ENCODE measurements at regions not wholly inside any gene's neighbourhood (a gene's known extent, or its start where the extent isn't known, plus 50 kb on each side); places are given as distances from the start of the nearest gene placed in this dataset.

- TF ChIP-seq CTCF (IDR thresholded peaks at IDR 0.05; ENCODE audit: low read depth, low read length), result no peak
- no peak for DNase-seq
- no peaks in the 10 kb centered on the region for H3K9me3 ChIP-seq
- H3K36me3 ChIP-seq, result no peaks in the 10 kb centered on the region
- H3K4me3 ChIP-seq (ENCODE audit: low read depth, low read length), result no peak overlapping the region
- H3K27me3 ChIP-seq, result no peaks in the 10 kb centered on the region
- H3K4me1 ChIP-seq, result no peaks in the 10 kb centered on the region
These were observed 212.4 kb upstream of the C11orf87 start for GRCh38 chr11:109209572-109209971.

- Histone ChIP-seq H3K36me3 (no peaks in the 10 kb centered on the region), H3K4me3 (ENCODE audit: low read depth, low read length) (no peak overlapping the region), H3K9me3 (no peaks in the 10 kb centered on the region), H3K4me1 (no peaks in the 10 kb centered on the region), H3K27me3 (no peaks in the 10 kb centered on the region)
- no peak for TF ChIP-seq CTCF (IDR thresholded peaks at IDR 0.05; ENCODE audit: low read depth, low read length)
- no peak for DNase-seq
These were observed 200.8 kb upstream of the C11orf87 start for GRCh38 chr11:109221190-109221589.

- no peak for DNase-seq
- no peaks in the 10 kb centered on the region for H3K4me1 ChIP-seq
- no peaks in the 10 kb centered on the region for H3K9me3 ChIP-seq
- no peaks in the 10 kb centered on the region for H3K27me3 ChIP-seq
- TF ChIP-seq CTCF (IDR thresholded peaks at IDR 0.05; ENCODE audit: low read depth, low read length), result no peak
- no peaks in the 10 kb centered on the region for H3K36me3 ChIP-seq
- H3K4me3 ChIP-seq (ENCODE audit: low read depth, low read length), result no peak overlapping the region
These were observed 199.2 kb upstream of the C11orf87 start for GRCh38 chr11:109222761-109223160.

GRCh38 chr11:109223451-109223850, 198.5 kb upstream of the C11orf87 start:
- no peak overlapping the region for H3K4me3 ChIP-seq (ENCODE audit: low read depth, low read length)
- TF ChIP-seq CTCF (IDR thresholded peaks at IDR 0.05; ENCODE audit: low read depth, low read length), result no peak

GRCh38 chr11:109229682-109230081, 192.3 kb upstream of the C11orf87 start:
- H3K27me3 ChIP-seq, result no peaks in the 10 kb centered on the region
- no peaks in the 10 kb centered on the region for H3K4me1 ChIP-seq
- no peaks in the 10 kb centered on the region for H3K9me3 ChIP-seq
- TF ChIP-seq CTCF (IDR thresholded peaks at IDR 0.05; ENCODE audit: low read depth, low read length), result no peak
- no peak overlapping the region for H3K4me3 ChIP-seq (ENCODE audit: low read depth, low read length)
- no peaks in the 10 kb centered on the region for H3K36me3 ChIP-seq
- DNase-seq, result no peak

More at GRCh38 chr11:109223451-109223850, 198.5 kb upstream of the C11orf87 start:
- no peaks in the 10 kb centered on the region for H3K4me1 ChIP-seq
- H3K36me3 ChIP-seq, result no peaks in the 10 kb centered on the region
- H3K27me3 ChIP-seq, result no peaks in the 10 kb centered on the region
- no peaks in the 10 kb centered on the region for H3K9me3 ChIP-seq
- no peak for DNase-seq

DNA sequence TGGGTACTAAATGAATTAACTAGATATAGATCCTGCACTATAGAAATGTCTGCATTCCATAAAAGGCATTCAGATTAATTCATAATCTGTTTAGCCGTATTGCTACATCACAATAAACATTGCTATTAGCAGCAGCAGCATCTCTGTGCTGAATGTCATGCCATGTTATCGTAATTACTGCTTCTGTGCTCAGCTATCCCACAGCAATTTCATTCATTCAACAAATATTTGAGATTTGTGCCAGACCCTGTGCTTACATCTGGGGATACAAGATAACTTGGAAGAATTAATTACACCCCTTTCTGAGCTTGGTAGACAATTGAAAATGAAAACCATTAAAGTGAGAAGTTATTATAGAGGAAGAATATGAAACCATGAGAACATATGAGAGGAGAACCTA, 185.8 kb upstream of the C11orf87 start:
- no peaks in the 10 kb centered on the region for H3K27me3 ChIP-seq
- H3K9me3 ChIP-seq, result no peaks in the 10 kb centered on the region
- H3K4me1 ChIP-seq, result peaks cover 8% of the 10 kb centered on the region; the same call in 1 of the 2 replicates
- H3K36me3 ChIP-seq, result no peaks in the 10 kb centered on the region
- TF ChIP-seq CTCF (IDR thresholded peaks at IDR 0.05; ENCODE audit: low read depth, low read length), result no peak
- no peak for DNase-seq
- H3K4me3 ChIP-seq (ENCODE audit: low read depth, low read length), result no peak overlapping the region

All from BE2C (cell line).